ENCODE measurements at regions not wholly inside any gene's neighbourhood (a gene's known extent, or its start where the extent isn't known, plus 50 kb on each side); places are given as distances from the start of the nearest gene placed in this dataset.

GRCh38 chr10:107417446-107417845, 252.9 kb upstream of the SORCS1 start:
- Histone ChIP-seq H3K27ac (ENCODE audit: extremely low read depth, low read depth, low read length) (no peak overlapping the region), H3K4me1 (ENCODE audit: control insufficient read depth, insufficient read depth, low read length) (no peaks in the 10 kb centered on the region), H3K9me3 (ENCODE audit: control insufficient read depth, insufficient read depth, low read depth, low read length) (no peaks in the 10 kb centered on the region), H3K36me3 (ENCODE audit: control insufficient read depth in 2 of 2, insufficient read depth in 1 of 2, low read length in 2 of 2) (no peaks in the 10 kb centered on the region), H3K4me3 (ENCODE audit: low read depth, low read length) (no peak overlapping the region)
- POLR2A ChIA-PET = no interaction called here
- CTCF ChIA-PET = no interaction called here
- TF ChIP-seq ZNF777 (tag by site-specific recombination; IDR thresholded peaks at IDR 0.05; ENCODE audit: borderline replicate concordance) (no peak), ZNF558 (tag by site-specific recombination; IDR thresholded peaks at IDR 0.05) (no peak), ZNF157 (tag by site-specific recombination; IDR thresholded peaks at IDR 0.05) (no peak), ZNF707 (tag by site-specific recombination; IDR thresholded peaks at IDR 0.05) (no peak), IKZF3 (tag by site-specific recombination; IDR thresholded peaks at IDR 0.05) (no peak), HOXC10 (CRISPR knock-in tag; IDR thresholded peaks at IDR 0.05) (no peak), ZNF514 (tag by site-specific recombination; IDR thresholded peaks at IDR 0.05) (no peak), ZNF155 (tag by site-specific recombination; IDR thresholded peaks at IDR 0.05) (no peak), SETDB1 (IDR thresholded peaks at IDR 0.05; ENCODE audit: insufficient read length, low read length) (no peak), ZNF24 (tag by site-specific recombination; IDR thresholded peaks at IDR 0.05) (no peak), ZFP37 (tag by site-specific recombination; IDR thresholded peaks at IDR 0.05) (no peak), ZNF580 (tag by site-specific recombination; IDR thresholded peaks at IDR 0.05) (no peak), ZNF311 (tag by site-specific recombination; IDR thresholded peaks at IDR 0.05; ENCODE audit: borderline replicate concordance) (no peak), ZNF664 (tag by site-specific recombination; IDR thresholded peaks at IDR 0.05) (no peak), ZNF837 (tag by site-specific recombination; IDR thresholded peaks at IDR 0.05) (no peak)
- TF ChIP-seq, protein P1, sequence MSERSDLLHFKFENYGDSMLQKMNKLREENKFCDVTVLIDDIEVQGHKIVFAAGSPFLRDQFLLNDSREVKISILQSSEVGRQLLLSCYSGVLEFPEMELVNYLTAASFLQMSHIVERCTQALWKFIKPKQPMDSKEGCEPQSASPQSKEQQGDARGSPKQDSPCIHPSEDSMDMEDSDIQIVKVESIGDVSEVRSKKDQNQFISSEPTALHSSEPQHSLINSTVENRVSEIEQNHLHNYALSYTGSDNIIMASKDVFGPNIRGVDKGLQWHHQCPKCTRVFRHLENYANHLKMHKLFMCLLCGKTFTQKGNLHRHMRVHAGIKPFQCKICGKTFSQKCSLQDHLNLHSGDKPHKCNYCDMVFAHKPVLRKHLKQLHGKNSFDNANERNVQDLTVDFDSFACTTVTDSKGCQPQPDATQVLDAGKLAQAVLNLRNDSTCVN (tag by site-specific recombination; optimal IDR thresholded peaks at IDR 0.05) = no peak

- no peaks in the 10 kb centered on the region for H3K9me3 ChIP-seq (ENCODE audit: control insufficient read depth, insufficient read depth, low read depth, low read length)
- ChIA-PET CTCF (no interaction called here), POLR2A (no interaction called here)
- no peak overlapping the region for H3K4me3 ChIP-seq (ENCODE audit: low read depth, low read length)
- TF ChIP-seq BCL6B (tag by site-specific recombination; IDR thresholded peaks at IDR 0.05) (no peak), ZFP41 (tag by site-specific recombination; IDR thresholded peaks at IDR 0.05; ENCODE audit: borderline replicate concordance) (no peak), ZNF10 (tag by site-specific recombination; IDR thresholded peaks at IDR 0.05) (no peak), ZNF133 (tag by site-specific recombination; IDR thresholded peaks at IDR 0.05) (no peak), ZNF830 (tag by site-specific recombination; IDR thresholded peaks at IDR 0.05; ENCODE audit: low read depth) (no peak), ZNF664 (tag by site-specific recombination; IDR thresholded peaks at IDR 0.05) (no peak)
- TF ChIP-seq, protein P1 (tag by site-specific recombination; optimal IDR thresholded peaks at IDR 0.05) = no peak
- no peak overlapping the region for H3K27ac ChIP-seq (ENCODE audit: extremely low read depth, low read depth, low read length)
- H3K4me1 ChIP-seq (ENCODE audit: control insufficient read depth, insufficient read depth, low read length) = no peaks in the 10 kb centered on the region
- H3K36me3 ChIP-seq (ENCODE audit: control insufficient read depth in 2 of 2, insufficient read depth in 1 of 2, low read length in 2 of 2) = no peaks in the 10 kb centered on the region
Observed at GRCh38 chr10:107415446-107415845, 250.9 kb upstream of the SORCS1 start.
